CD4-positive, alpha-beta T cell treated with Interleukin-12 subunit alpha and Interleukin-12 subunit beta, for 1 hour (primary cell): ENCODE measurements at regions not wholly inside any gene's neighbourhood (a gene's known extent, or its start where the extent isn't known, plus 50 kb on each side); places are given as distances from the start of the nearest gene placed in this dataset.
"Not testable (repeated sequence)": the region's sequence is repeated elsewhere in the genome, so short reads cannot be mapped to it uniquely, and the experiment has no call there.

Experiments used
- DNase-seq: peaks from one replicate; pipeline ENCODE4 v3.0.0-alpha.2; 2020

GRCh38 chr11:98630736-98631135 is 390.0 kb upstream of the CNTN5 start:
- DNase-seq = no peak

- no peak for DNase-seq
These were observed 363.0 kb upstream of the CNTN5 start for GRCh38 chr11:98657711-98658110.

GRCh38 chr11:98659431-98659830 is 361.3 kb upstream of the CNTN5 start:
- no peak for DNase-seq

GRCh38 chr11:98674390-98674789 is 346.4 kb upstream of the CNTN5 start:
- no peak for DNase-seq

GRCh38 chr11:98679673-98680072 is 341.1 kb upstream of the CNTN5 start:
- no peak for DNase-seq

GRCh38 chr11:98701541-98701940 is 319.2 kb upstream of the CNTN5 start:
- DNase-seq = no peak

- no peak for DNase-seq
These were observed 316.8 kb upstream of the CNTN5 start for GRCh38 chr11:98703779-98704556.

- DNase-seq = no peak
These were observed 310.7 kb upstream of the CNTN5 start for GRCh38 chr11:98710026-98710425.

- no peak for DNase-seq
These were observed 309.8 kb upstream of the CNTN5 start for GRCh38 chr11:98710986-98711385.

- DNase-seq = no peak
These were observed 299.8 kb upstream of the CNTN5 start for GRCh38 chr11:98720951-98721350.

- DNase-seq = no peak
These were observed 295.3 kb upstream of the CNTN5 start for GRCh38 chr11:98725471-98725870.

- no peak for DNase-seq
These were observed 292.3 kb upstream of the CNTN5 start for GRCh38 chr11:98728421-98728820.

GRCh38 chr11:98729118-98729517 is 291.6 kb upstream of the CNTN5 start:
- DNase-seq = no peak

GRCh38 chr11:98732947-98733346 is 287.8 kb upstream of the CNTN5 start:
- no peak for DNase-seq

- DNase-seq = not testable (repeated sequence)
These were observed 287.4 kb upstream of the CNTN5 start for GRCh38 chr11:98733378-98733777.

- DNase-seq = no peak
These were observed 286.1 kb upstream of the CNTN5 start for GRCh38 chr11:98734686-98735085.

- DNase-seq = no peak
These were observed 283.9 kb upstream of the CNTN5 start for GRCh38 chr11:98736833-98737232.

GRCh38 chr11:98740321-98740720 is 280.4 kb upstream of the CNTN5 start:
- no peak for DNase-seq

- not testable (repeated sequence) for DNase-seq
These were observed 257.3 kb upstream of the CNTN5 start for GRCh38 chr11:98763446-98763845.

- DNase-seq = no peak
These were observed 253.8 kb upstream of the CNTN5 start for GRCh38 chr11:98766903-98767302.

GRCh38 chr11:98770046-98770445 is 250.7 kb upstream of the CNTN5 start:
- DNase-seq = not testable (repeated sequence)

- DNase-seq = no peak
These were observed 249.0 kb upstream of the CNTN5 start for GRCh38 chr11:98771791-98772190.

- DNase-seq = no peak
These were observed 247.9 kb upstream of the CNTN5 start for GRCh38 chr11:98772893-98773292.

GRCh38 chr11:98793276-98793675 is 227.5 kb upstream of the CNTN5 start:
- DNase-seq = no peak

GRCh38 chr11:98798333-98798732 is 222.4 kb upstream of the CNTN5 start:
- DNase-seq = no peak
